HuH-7 (cell line): ENCODE measurements at regions not wholly inside any gene's neighbourhood (a gene's known extent, or its start where the extent isn't known, plus 50 kb on each side); places are given as distances from the start of the nearest gene placed in this dataset.

ENCODE experiments used
- DNase-seq: peaks from one replicate; pipeline ENCODE4 v3.0.0; 2011; ENCODE audit warnings: low spot score

- DNase-seq, result no peak
Measured at GRCh38 chr10:111993321-111993720, 190.2 kb downstream of the GPAM start.

DNA sequence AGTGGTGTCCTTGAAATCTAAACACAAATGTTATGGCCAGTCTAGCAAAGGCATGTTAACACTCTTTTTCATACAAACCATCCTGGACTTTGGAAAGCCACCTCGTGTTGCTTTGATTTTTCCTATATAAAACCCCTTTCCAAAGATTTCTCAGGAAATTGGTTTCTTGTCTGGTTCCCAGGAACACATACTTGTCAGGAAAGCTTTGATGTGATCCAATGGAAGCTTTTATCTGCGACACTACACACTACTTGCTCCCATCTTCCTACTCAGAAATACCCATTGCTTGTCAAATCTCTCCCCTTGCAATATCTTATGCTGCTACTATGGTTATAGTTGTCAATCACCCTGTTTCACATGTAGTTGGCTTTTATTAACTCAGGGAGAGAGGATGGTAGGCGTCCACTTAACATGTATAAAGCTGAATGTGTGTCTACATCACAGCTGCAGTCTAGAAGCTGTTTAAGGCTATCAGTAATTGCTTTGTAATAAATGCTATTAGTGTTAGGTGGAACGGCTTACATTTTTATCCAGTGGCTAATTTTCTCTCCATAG is 189.6 kb downstream of the GPAM start:
- DNase-seq, result no peak

DNA sequence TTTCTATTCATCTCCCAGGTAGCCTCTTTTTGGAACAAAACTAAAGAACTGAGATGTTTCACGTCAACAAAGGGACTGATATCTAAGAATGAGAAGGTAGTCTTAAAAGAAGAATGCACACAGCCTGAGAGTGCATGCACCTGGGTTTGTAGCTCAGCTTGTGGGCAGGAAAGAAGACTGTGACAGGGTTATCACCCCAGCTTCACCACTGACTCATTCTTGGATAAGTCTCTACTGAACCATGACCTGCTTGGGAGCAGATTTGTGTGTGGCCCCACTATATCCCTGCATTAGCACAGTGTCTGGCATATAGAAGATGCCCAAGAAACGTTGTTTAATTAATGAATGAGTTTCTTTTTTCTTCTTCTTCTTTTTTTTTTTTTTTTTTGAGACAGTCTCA is 187.5 kb downstream of the GPAM start:
- no peak for DNase-seq

- DNase-seq, result no peak
Measured at GRCh38 chr10:111998728-111999127, 184.8 kb downstream of the GPAM start.

DNA sequence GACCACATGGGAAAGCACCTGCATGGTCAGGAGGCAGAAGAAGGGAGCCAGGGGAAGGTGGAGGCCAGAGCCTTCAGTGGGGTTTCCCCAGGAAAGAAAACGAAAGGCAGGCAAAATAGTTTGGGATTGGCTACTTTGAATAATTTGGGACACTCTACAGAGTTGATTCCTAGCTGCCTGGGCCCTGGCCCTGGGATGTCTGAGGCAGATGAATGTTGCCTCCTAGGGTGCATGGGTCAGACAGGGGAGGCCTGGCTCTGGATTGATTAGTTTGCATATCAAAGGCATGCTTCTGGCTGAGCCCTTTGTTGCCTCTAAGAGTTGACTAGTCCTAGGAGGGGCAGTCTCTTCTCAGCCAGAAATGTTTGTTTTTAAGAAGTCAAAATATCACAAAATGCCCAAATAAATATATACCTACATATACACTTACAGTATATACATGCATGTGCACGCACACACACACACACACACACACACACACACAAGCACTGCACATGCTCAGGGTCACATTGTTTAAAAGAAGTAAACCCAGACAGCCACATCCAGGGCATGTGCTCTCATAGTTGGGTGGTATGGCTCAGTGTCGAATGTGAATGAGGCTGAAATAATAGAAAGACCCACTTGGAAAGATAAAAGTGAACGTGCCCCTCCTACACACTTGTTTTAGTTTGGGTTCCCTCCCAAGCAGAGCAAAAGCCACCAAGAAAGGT is 184.2 kb downstream of the GPAM start:
- no peak for DNase-seq

GRCh38 chr10:111999915-112000302 is 183.7 kb downstream of the GPAM start:
- DNase-seq, result no peak

DNA sequence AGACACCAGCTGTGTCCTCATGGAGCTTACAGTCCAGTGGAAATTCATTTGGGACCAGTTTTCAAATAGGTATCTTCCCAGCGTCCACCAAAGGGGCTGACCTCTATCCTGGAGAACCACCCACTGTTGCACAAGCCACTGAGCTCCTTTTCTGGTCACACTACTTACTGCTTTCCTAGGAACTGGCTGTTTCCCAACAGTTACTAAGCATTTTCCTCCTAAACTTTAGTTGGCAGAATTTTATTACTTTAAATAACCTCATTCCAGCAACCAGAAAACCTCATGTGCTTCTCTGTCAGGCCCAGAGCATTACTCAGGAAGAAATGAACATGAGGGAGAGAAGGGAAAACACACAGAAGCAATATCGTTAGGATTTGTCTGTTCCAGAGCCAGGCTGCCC is 183.1 kb downstream of the GPAM start:
- DNase-seq, result no peak

- DNase-seq, result no peak
Measured at GRCh38 chr10:112002206-112002605, 181.4 kb downstream of the GPAM start.

- DNase-seq, result no peak
Measured at GRCh38 chr10:112004075-112004474, 179.5 kb downstream of the GPAM start.

DNA sequence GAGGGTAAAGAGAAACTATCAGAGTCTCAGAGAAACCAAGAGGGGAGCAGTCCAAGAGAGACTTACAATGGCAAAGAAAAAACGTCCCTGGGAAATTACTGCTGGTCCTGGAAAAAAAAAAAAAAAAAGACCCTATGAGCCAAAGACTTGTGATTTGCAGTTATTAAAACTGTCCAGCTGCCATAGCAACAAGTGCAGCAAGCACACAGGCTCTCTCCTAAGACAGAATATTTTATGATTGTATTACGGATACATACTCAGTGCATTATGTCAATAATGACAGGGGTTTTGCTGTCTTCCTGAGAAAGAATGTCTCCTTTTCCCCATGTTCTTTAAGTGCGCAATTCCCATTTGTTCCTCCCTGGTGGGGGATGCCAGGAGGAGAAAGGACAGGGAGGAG is 178.5 kb downstream of the GPAM start:
- DNase-seq, result no peak

- no peak for DNase-seq
Measured at GRCh38 chr10:112006407-112006806, 177.2 kb downstream of the GPAM start.

DNA sequence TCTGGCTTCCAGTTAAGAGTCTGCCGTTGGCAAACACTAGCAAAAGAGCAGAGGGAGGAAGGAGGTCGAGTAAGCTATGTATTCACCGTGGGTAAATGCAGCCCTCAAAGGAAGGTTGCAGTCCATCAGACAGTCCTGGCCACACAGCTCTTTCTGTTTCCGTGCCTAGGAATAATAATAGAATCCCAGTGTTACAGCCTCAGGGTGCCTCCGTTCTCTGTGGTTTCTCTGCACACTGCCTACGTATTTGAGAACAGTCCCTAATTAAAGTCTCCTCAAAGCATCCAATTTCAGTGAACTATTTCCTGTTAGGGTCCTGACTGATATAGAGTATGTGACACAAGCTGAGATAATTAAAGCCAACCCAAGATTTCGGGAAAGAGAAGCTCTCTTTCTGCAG is 176.7 kb downstream of the GPAM start:
- DNase-seq, result no peak

DNA sequence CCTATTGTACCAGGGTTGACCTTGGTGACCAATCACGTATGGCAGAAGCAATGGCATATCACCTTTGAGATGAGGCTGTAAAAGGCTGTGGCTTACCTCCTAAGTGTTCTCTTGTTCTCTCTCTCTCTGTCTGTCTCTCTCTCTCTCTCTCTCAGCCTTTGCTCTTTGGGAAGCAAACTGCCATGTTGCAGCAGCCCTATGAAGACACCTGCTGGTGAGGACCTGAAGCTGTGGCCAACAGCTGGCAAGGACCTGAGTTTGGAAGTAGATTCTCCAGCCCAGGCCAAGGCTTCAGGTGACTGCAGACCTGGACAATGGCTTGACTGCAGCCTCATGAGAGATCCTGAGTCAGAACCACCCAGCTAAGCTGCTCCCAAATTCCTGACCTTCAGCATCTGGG is 161.4 kb downstream of the GPAM start:
- DNase-seq, result no peak

DNA sequence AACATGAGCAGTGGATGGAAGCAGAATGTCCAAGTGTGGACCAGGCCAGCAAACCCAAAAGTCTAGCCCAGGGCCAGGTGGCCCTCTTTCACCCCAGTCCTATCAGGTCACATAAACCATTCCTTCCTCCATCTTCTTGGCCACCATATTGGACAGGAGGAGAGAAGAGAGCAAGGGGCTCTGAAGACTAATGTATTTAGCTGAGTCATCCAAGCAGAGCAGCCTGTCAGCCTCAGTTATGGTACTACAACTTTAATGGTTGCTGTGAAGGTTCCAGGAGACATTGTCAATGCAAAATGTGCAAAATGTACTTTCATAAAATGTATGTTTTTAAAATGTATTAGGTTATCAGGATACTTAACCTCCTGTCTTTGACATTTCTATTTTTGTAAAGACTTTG is 159.5 kb downstream of the GPAM start:
- DNase-seq, result no peak

DNA sequence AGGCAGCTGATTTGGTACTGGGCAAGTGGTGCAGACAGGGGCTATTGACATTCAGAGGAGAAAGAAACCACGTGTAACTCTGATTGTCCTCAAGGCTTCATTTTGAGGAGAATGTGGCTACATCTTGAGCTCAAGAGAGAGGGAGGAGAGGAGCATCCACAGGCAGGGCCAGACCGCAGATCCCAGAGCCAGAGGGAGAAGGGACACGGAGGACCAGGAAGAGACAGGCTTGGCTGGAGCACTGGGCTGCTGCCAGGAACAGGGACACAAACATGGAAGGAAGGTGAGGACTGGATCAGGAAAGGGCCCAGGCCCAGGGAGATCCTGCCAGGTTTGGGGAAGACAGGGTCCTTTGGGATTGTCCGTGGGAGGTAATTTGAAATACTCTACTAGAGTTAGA is 158.3 kb downstream of the GPAM start:
- DNase-seq, result no peak

DNA sequence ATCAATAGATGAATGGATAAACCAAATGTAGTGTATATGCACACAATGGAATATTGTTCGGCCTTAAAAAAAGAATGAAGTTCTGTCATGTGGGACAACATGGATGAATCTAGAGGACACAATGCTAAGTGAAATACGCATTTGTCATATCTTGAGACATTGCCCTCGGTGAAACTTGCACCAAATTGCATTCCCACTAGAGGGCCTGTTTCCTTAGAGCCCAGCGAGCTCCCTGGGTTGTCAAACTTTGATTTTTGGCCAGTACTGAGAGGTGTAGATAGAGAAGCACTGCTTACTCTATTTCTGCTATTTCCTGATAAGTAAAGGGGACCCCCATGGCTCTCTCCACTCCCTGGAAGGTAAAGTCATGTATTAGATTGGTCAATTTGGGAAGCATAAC is 157.1 kb downstream of the GPAM start:
- no peak for DNase-seq

DNA sequence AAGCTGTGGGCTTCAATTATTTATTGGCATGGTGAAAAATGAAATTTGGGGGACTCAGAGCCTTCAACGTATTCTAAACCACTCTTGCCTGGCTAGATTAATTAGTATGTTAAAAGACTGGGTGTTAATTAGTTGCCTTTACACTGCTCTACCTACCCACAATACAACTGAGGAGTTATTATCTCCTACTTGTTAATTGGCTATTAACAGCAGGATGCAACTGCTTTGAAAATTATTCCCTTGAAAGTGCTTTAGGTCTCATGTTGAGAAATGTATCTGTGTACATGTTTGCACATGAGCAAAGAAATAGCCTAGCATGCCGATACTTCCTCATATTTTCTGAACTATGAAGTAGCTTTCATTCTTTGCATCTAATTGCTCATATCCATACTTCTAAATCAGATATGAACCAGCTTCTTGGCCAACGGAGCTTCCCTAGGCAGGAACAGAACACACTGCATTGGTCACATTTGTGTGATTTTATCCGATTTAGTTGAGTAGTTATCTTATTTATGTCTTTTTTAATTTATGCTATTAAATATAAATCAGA is 155.8 kb downstream of the GPAM start:
- no peak for DNase-seq

DNA sequence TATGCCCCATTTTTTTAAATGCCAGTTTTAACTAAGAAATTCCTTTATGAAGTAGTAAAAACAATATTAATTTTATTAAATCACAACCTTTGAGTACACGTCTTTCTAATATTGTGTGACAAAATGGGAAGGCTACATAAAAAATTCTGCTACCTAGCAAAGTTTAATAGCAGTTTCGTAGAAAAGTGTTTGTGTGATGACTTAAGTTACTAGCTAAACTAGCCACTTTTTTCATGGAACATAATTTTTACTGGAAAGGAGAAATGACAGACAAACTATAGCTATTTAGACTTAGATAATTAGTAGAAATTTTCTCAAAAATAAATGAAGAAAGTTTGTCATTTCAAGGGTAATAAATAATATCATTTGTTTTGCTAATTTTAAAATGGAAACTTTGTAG is 153.1 kb downstream of the GPAM start:
- no peak for DNase-seq

DNA sequence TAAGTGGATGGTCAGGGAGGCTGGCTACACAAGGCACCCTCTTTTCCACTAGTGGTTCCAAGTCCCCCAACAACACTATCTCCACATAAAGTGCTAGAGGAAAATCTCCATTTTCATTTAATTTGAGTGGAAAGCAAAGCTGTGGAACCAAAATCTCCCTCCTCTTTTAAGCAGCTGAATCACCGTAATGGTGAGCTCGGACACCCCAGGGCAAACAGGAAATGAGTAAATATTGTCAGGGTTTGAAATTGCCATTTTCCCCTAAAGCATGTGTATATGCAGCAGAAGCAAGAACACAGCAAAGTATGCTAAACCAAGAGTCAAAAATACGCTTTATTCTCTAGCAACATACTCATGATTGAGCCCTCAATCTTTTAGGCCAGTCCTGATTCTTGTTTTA is 143.7 kb downstream of the GPAM start:
- no peak for DNase-seq

- DNase-seq, result no peak
Measured at GRCh38 chr10:112040696-112041095, 142.9 kb downstream of the GPAM start.

GRCh38 chr10:112045938-112046337 is 137.6 kb downstream of the GPAM start:
- DNase-seq, result no peak

DNA sequence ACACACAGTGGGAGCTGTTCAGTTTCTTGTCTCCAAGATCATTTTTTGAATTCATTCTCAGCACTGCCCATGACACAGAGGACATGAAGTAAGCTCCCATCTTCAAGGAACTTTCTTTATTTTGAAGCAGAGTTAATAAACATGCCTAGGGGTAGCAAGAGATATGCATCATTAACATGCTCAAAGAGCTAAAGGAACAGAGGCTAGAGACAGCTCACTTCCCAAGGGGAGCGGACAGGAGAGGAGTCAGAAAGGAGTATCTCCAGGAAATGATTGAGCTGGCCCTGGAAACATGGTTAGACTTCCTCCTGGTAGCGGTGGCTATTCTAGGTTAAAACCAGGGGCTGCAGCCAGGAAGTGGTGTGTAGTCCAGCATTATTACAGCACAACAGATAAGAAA is 135.9 kb downstream of the GPAM start:
- DNase-seq, result no peak

GRCh38 chr10:112052166-112052565 is 131.4 kb downstream of the GPAM start:
- DNase-seq, result no peak

DNA sequence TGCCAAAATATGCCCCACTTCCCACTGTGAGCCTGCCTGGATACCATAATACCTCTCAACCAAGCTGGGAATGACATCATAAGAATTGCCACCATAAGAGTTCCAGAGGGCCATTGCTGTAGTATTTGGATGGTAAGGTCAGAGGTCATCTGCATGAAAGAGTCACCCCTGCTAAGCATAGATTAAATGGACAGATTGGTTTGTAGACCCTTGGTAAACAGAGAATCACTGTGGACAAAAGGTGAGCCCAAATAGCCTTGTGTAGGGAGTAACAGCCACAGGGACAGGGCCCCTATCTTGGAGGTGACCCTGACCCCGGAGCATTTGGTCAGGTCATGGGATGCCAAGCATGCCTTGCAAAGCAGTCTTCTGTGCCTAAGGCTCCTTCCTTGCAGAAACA is 129.7 kb downstream of the GPAM start:
- DNase-seq, result no peak
